HCT116 (cell line): ENCODE measurements at regions not wholly inside any gene's neighbourhood (a gene's known extent, or its start where the extent isn't known, plus 50 kb on each side); places are given as distances from the start of the nearest gene placed in this dataset.

Experiments
- ATAC-seq: fragments of 200-7000 bp; cut with Tn5 transposase; 2 replicates; pipeline ENCODE4 v1.9.1; 2020; ENCODE audit warnings: mild to moderate bottlenecking, moderate library complexity
- BruUV-seq: library from RNA; stranded (reverse); fragments of 400-500 nt; replicated peaks from 2 replicates; lab custom pipeline; 2021; lab: Mats Ljungman, UMichigan
- CTCF ChIA-PET: fragments of 300-600 bp; sonication (Branson Sonifier 250); formaldehyde crosslinking; loops from one replicate; lab custom pipeline; 2021; ENCODE audit warnings: antibody characterized with exemption; lab: Charles Lee
- POLR2A ChIA-PET: fragments of 300-600, 350-600 bp; sonication (Branson Sonifier 250); formaldehyde crosslinking; loops from one replicate; lab custom pipeline; 2021; ENCODE audit warnings: antibody characterized with exemption; lab: Charles Lee
- RAD21 ChIA-PET, 2 experiments: fragments of 300-600 bp; sonication (Branson Sonifier 250); formaldehyde crosslinking; loops; one replicate each; lab custom pipeline; 2023; ENCODE audit warnings: low total read pairs in 2 of 2; ENCODE audit not compliant: uncharacterized antibody in 2 of 2, unreplicated experiment in 2 of 2, low non-redundant PET in 1 of 2; lab: Charles Lee
- DNase-seq: peaks from one replicate; pipeline ENCODE4 v3.0.0-alpha.2; 2010; ENCODE audit warnings: low read depth, low spot score
- H2AFZ ChIP-seq: fragments of 200-600 bp; shearing (Covaris generic), sonication (generic); 2 replicates; pipeline ENCODE4 v1.6.1; 2017; ENCODE audit warnings: low read depth, mixed run types, mixed read lengths, antibody characterized with exemption, low read length; ENCODE audit not compliant: poor library complexity, severe bottlenecking
- H3K27ac ChIP-seq: 2 replicates; pipeline ENCODE4 v1.5.1; 2012; ENCODE audit warnings: low read depth, low read length
- H3K27me3 ChIP-seq: fragments of 200-600 bp; sonication (generic); 2 replicates; pipeline ENCODE4 v1.6.1; 2016; ENCODE audit warnings: mixed run types, low read length, mixed read lengths; ENCODE audit not compliant: insufficient read depth
- H3K36me3 ChIP-seq, 2 experiments: fragments of 200-500 bp in 1 of 2; fragments of 200-600 bp in 1 of 2; sonication (Bioruptor generic) in 1 of 2; sonication (generic) in 1 of 2; 2 replicates each; pipeline versions ENCODE4 v1.5.1 to v1.6.1; 2014 to 2016; ENCODE audit warnings: low read length in 2 of 2, inconsistent platforms in 1 of 2, mixed read lengths in 1 of 2, mixed run types in 1 of 2; ENCODE audit not compliant: insufficient read depth in 2 of 2, control insufficient read depth in 1 of 2
- H3K4me1 ChIP-seq, 2 experiments: fragments of 200-600 bp in 1 of 2; sonication (generic) in 1 of 2; 2 replicates each; pipeline versions ENCODE4 v1.5.1 to v1.6.1; 2012 to 2017; ENCODE audit warnings: low read length in 2 of 2, inconsistent platforms in 1 of 2, mild to moderate bottlenecking in 1 of 2, mixed read lengths in 1 of 2, mixed run types in 1 of 2, moderate library complexity in 1 of 2; ENCODE audit not compliant: insufficient read depth in 2 of 2, control insufficient read depth in 1 of 2
- H3K4me2 ChIP-seq: fragments of 200-600 bp; sonication (generic); 2 replicates; pipeline ENCODE4 v1.6.1; 2017; ENCODE audit warnings: mixed run types, low read length, mixed read lengths
- H3K4me3 ChIP-seq, 2 experiments: fragments of 200-600 bp in 1 of 2; sonication (generic) in 1 of 2; replicated peaks in 1 of 2; 2 replicates each; pipeline ENCODE4 v1.5.1; 2011 to 2016; ENCODE audit warnings: low read length in 2 of 2, control low read depth in 1 of 2, low read depth in 1 of 2, mild to moderate bottlenecking in 1 of 2, mixed read lengths in 1 of 2, mixed run types in 1 of 2
- H3K79me2 ChIP-seq: fragments of 200-600 bp; sonication (generic); 2 replicates; pipeline ENCODE4 v1.6.1; 2017; ENCODE audit warnings: mild to moderate bottlenecking, mixed run types, low read length, moderate library complexity, mixed read lengths; ENCODE audit not compliant: insufficient read depth
- H3K9ac ChIP-seq: fragments of 200-600 bp; sonication (generic); 2 replicates; pipeline ENCODE4 v1.6.1; 2016; ENCODE audit warnings: low read length, mixed read lengths
- H3K9me2 ChIP-seq: fragments of 200-600 bp; sonication (generic), shearing (Covaris generic); 2 replicates; pipeline ENCODE4 v1.6.1; 2017; ENCODE audit warnings: mixed run types, mild to moderate bottlenecking, moderate library complexity; ENCODE audit not compliant: insufficient read depth
- H3K9me3 ChIP-seq, 2 experiments: fragments of 200-500 bp in 1 of 2; fragments of 200-600 bp in 1 of 2; sonication (Bioruptor generic) in 1 of 2; sonication (generic) in 1 of 2; 2 replicates each; pipeline ENCODE4 v1.6.1; 2014 to 2017; ENCODE audit warnings: low read length in 2 of 2, mixed read lengths in 2 of 2, inconsistent platforms in 1 of 2, low read depth in 1 of 2, mild to moderate bottlenecking in 1 of 2, mixed run types in 1 of 2, moderate library complexity in 1 of 2; ENCODE audit not compliant: control insufficient read depth in 1 of 2, insufficient read depth in 1 of 2
- H4K20me1 ChIP-seq: fragments of 200-600 bp; sonication (generic), shearing (Covaris generic); 2 replicates; pipeline ENCODE4 v1.6.1; 2017; ENCODE audit warnings: mixed run types, mild to moderate bottlenecking, moderate library complexity; ENCODE audit not compliant: insufficient read depth
- CBX3 ChIP-seq: IDR thresholded peaks from 2 replicates; pipeline ENCODE4 v1.6.1; 2012; ENCODE audit warnings: low read depth
- CTCF ChIP-seq, 3 experiments: fragments of 200-600 bp in 1 of 3; sonication (generic) in 1 of 3; IDR thresholded peaks in 2 of 3; conservative IDR thresholded peaks in 1 of 3; 2 replicates each; pipeline ENCODE4 v1.5.1; 2012 to 2017; ENCODE audit warnings: low read depth in 2 of 3, low read length in 2 of 3, antibody characterized with exemption in 1 of 3, borderline replicate concordance in 1 of 3, control low read depth in 1 of 3, mild to moderate bottlenecking in 1 of 3, mixed read lengths in 1 of 3, mixed run types in 1 of 3, moderate library complexity in 1 of 3; ENCODE audit not compliant: insufficient read depth in 1 of 3
- RAD21 ChIP-seq: IDR thresholded peaks from 2 replicates; pipeline ENCODE4 v1.6.1; 2012; ENCODE audit warnings: low read depth, mild to moderate bottlenecking
- REST ChIP-seq: IDR thresholded peaks from 2 replicates; pipeline ENCODE4 v1.6.1; 2012; ENCODE audit warnings: low read depth
- SIN3A ChIP-seq: IDR thresholded peaks from 2 replicates; pipeline ENCODE4 v1.6.1; 2012; ENCODE audit warnings: low read depth
- SP1 ChIP-seq: IDR thresholded peaks from 2 replicates; pipeline ENCODE4 v1.6.1; 2012; ENCODE audit warnings: low read depth
- intact Hi-C: fragments of 100-400 bp; cut with micrococcal nuclease; formaldehyde crosslinking; loops from 2 replicates; pipeline ENCODE4 v1.10.0; 2022

- no peak for TF ChIP-seq REST
- TF ChIP-seq SP1, result no peak
- no peak for TF ChIP-seq CBX3
Measured at GRCh38 chr5:163248333-163248732, 189.1 kb upstream of the CCNG1 start (continued).

GRCh38 chr5:163248871-163249270, 188.5 kb upstream of the CCNG1 start:
- no peak overlapping the region for H3K4me3 ChIP-seq
- no peak overlapping the region for H3K4me2 ChIP-seq
- no peaks in the 10 kb centered on the region for H3K36me3 ChIP-seq
- DNase-seq (no peak), ATAC-seq (no peak)
- no peaks in the 10 kb centered on the region for H4K20me1 ChIP-seq
- peaks cover 18% of the 10 kb centered on the region for H3K27me3 ChIP-seq
- RAD21 ChIA-PET, result no interaction called here
- BruUV-seq, result no TSS peak
- CTCF ChIA-PET, result no interaction called here
- intact Hi-C loops, result no loop called here
- no peaks in the 10 kb centered on the region for H3K9me2 ChIP-seq
- no peak overlapping the region for H3K27ac ChIP-seq
- TF ChIP-seq CTCF (IDR thresholded peaks at IDR 0.05 in 2 of 3, conservative IDR thresholded peaks at IDR 0.05 in 1 of 3; ENCODE audit: borderline replicate concordance in 1 of 3, insufficient read depth in 1 of 3, low read depth in 2 of 3, low read length in 2 of 3) (no peak), SIN3A (no peak), RAD21 (no peak)
- no peaks in the 10 kb centered on the region for H3K4me1 ChIP-seq
- H2AFZ ChIP-seq, result no peak overlapping the region
- POLR2A ChIA-PET, result no interaction called here
- no peaks in the 10 kb centered on the region for H3K79me2 ChIP-seq
- no peak overlapping the region for H3K9ac ChIP-seq
- no peaks in the 10 kb centered on the region for H3K9me3 ChIP-seq
